ENCODE measurements at regions not wholly inside any gene's neighbourhood (a gene's known extent, or its start where the extent isn't known, plus 50 kb on each side); places are given as distances from the start of the nearest gene placed in this dataset.

DNA sequence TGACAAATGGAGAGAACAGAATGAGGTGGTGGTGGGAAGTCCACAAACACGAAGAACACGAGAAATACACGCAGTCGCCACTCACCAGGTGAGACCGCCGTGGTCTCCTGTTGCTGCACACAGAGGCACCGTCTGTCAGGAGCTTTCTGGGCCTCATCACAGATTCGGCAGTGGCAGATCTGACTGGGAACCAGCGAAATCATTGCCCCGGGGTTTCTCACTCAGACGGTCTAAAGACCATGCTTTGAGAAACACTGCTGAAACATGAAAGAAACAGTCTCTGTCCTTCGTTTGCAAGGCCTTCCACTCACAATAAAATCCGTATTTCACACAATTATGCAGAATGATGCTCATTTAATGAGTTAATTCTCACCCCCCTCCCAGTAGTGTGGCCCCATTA is 130.9 kb upstream of the AFDN start:
- no peak overlapping the region for H3K4me2 ChIP-seq (ENCODE audit: low read depth, low read length)
- no peaks in the 10 kb centered on the region for H3K36me3 ChIP-seq (replicated peaks; ENCODE audit: insufficient read depth, low read length)
- H3K9me2 ChIP-seq (replicated peaks; ENCODE audit: insufficient read depth, low read length), result no peaks in the 10 kb centered on the region
- no peaks in the 10 kb centered on the region for H3K79me2 ChIP-seq (ENCODE audit: low read length)
- no peaks in the 10 kb centered on the region for H3K4me1 ChIP-seq (ENCODE audit: low read length)
- H4K20me1 ChIP-seq (ENCODE audit: insufficient read depth, low read length), result no peaks in the 10 kb centered on the region
- H3K9me3 ChIP-seq (replicated peaks; ENCODE audit: insufficient read depth, low read length), result no peaks in the 10 kb centered on the region
- no peak overlapping the region for H3K9ac ChIP-seq (ENCODE audit: low read length)
- no peak overlapping the region for H3K4me3 ChIP-seq (ENCODE audit: low read length)
- no peak for TF ChIP-seq EZH2 (optimal IDR thresholded peaks at IDR 0.05; ENCODE audit: low read depth, low read length)
- TF ChIP-seq, protein P1, sequence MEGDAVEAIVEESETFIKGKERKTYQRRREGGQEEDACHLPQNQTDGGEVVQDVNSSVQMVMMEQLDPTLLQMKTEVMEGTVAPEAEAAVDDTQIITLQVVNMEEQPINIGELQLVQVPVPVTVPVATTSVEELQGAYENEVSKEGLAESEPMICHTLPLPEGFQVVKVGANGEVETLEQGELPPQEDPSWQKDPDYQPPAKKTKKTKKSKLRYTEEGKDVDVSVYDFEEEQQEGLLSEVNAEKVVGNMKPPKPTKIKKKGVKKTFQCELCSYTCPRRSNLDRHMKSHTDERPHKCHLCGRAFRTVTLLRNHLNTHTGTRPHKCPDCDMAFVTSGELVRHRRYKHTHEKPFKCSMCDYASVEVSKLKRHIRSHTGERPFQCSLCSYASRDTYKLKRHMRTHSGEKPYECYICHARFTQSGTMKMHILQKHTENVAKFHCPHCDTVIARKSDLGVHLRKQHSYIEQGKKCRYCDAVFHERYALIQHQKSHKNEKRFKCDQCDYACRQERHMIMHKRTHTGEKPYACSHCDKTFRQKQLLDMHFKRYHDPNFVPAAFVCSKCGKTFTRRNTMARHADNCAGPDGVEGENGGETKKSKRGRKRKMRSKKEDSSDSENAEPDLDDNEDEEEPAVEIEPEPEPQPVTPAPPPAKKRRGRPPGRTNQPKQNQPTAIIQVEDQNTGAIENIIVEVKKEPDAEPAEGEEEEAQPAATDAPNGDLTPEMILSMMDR (IDR thresholded peaks at IDR 0.05; ENCODE audit: low read length), result no peak
- no peak for TF ChIP-seq EZH2phosphoT487 (IDR thresholded peaks at IDR 0.05; ENCODE audit: low read length)
- no peaks in the 10 kb centered on the region for H3F3A ChIP-seq (ENCODE audit: insufficient read depth, low read length)
- H2AFZ ChIP-seq (ENCODE audit: low read length), result no peak overlapping the region
- H3K27me3 ChIP-seq (replicated peaks; ENCODE audit: insufficient read depth, low read length), result no peaks in the 10 kb centered on the region
- DNase-seq, result no peak
- H3K27ac ChIP-seq (ENCODE audit: low read length), result no peak overlapping the region

DNA sequence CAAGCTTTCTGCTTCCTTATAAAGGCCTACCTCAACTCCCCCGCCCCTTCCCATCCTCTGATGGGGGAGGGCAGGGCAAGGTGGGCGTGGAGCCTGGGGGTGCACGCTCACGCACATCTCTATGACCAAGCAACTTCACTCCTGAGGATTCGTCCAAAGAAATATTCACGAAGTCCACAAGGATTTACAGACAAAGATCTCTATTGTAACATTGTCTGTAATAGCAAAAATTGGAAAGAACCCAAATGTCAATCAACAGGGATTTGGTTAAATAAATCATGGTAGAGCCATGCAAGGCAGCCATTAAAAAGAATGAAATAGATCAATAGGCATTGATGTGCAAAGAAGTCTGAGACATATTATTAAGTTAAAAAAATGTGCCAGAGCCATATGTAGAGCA is 130.4 kb upstream of the AFDN start:
- no peak overlapping the region for H3K9ac ChIP-seq (ENCODE audit: low read length)
- H3K27me3 ChIP-seq (replicated peaks; ENCODE audit: insufficient read depth, low read length), result no peaks in the 10 kb centered on the region
- no peak overlapping the region for H3K27ac ChIP-seq (ENCODE audit: low read length)
- no peak overlapping the region for H2AFZ ChIP-seq (ENCODE audit: low read length)
- H3K4me3 ChIP-seq (ENCODE audit: low read length), result no peak overlapping the region
- no peaks in the 10 kb centered on the region for H3K4me1 ChIP-seq (ENCODE audit: low read length)
- no peaks in the 10 kb centered on the region for H3K9me3 ChIP-seq (replicated peaks; ENCODE audit: insufficient read depth, low read length)
- TF ChIP-seq, protein P1 (IDR thresholded peaks at IDR 0.05; ENCODE audit: low read length), result no peak
- no peak for TF ChIP-seq EZH2 (optimal IDR thresholded peaks at IDR 0.05; ENCODE audit: low read depth, low read length)
- TF ChIP-seq EZH2phosphoT487 (IDR thresholded peaks at IDR 0.05; ENCODE audit: low read length), result no peak
- no peak overlapping the region for H3K4me2 ChIP-seq (ENCODE audit: low read depth, low read length)
- no peak for DNase-seq
- H3K36me3 ChIP-seq (replicated peaks; ENCODE audit: insufficient read depth, low read length), result no peaks in the 10 kb centered on the region
- no peaks in the 10 kb centered on the region for H4K20me1 ChIP-seq (ENCODE audit: insufficient read depth, low read length)
- H3K79me2 ChIP-seq (ENCODE audit: low read length), result no peaks in the 10 kb centered on the region
- no peaks in the 10 kb centered on the region for H3F3A ChIP-seq (ENCODE audit: insufficient read depth, low read length)
- no peaks in the 10 kb centered on the region for H3K9me2 ChIP-seq (replicated peaks; ENCODE audit: insufficient read depth, low read length)

DNA sequence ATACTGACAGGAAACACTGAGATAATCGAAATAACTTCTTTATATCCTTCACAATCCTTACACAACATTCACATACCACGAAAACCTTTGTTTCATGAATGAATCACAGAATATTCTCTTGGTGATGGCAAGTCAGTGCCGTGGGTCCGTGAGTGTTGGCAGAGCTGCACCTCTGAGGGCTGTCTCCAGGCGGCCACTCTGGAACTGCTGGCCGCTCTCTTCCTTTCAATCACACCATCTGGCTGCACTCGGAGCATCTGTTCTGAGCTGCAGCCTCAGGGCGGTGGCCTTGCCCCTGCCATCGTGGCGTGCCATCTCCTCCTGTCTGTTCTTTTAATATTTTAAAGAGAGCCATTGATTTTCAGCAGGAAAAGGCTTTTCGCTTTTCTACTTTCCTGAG is 129.4 kb upstream of the AFDN start:
- no peaks in the 10 kb centered on the region for H3K4me1 ChIP-seq (ENCODE audit: low read length)
- DNase-seq, result no peak
- H3K27ac ChIP-seq (ENCODE audit: low read length), result no peak overlapping the region
- H3K36me3 ChIP-seq (replicated peaks; ENCODE audit: insufficient read depth, low read length), result no peaks in the 10 kb centered on the region
- no peak overlapping the region for H3K4me3 ChIP-seq (ENCODE audit: low read length)
- no peaks in the 10 kb centered on the region for H3K9me2 ChIP-seq (replicated peaks; ENCODE audit: insufficient read depth, low read length)
- no peak for TF ChIP-seq EZH2phosphoT487 (IDR thresholded peaks at IDR 0.05; ENCODE audit: low read length)
- TF ChIP-seq, protein P1 (IDR thresholded peaks at IDR 0.05; ENCODE audit: low read length), result no peak
- H3K4me2 ChIP-seq (ENCODE audit: low read depth, low read length), result no peak overlapping the region
- H3K9ac ChIP-seq (ENCODE audit: low read length), result no peak overlapping the region
- H3K9me3 ChIP-seq (replicated peaks; ENCODE audit: insufficient read depth, low read length), result no peaks in the 10 kb centered on the region
- no peaks in the 10 kb centered on the region for H3K27me3 ChIP-seq (replicated peaks; ENCODE audit: insufficient read depth, low read length)
- H2AFZ ChIP-seq (ENCODE audit: low read length), result no peak overlapping the region
- H3K79me2 ChIP-seq (ENCODE audit: low read length), result no peaks in the 10 kb centered on the region
- H3F3A ChIP-seq (ENCODE audit: insufficient read depth, low read length), result no peaks in the 10 kb centered on the region
- H4K20me1 ChIP-seq (ENCODE audit: insufficient read depth, low read length), result no peaks in the 10 kb centered on the region

All from MM.1S (cell line).